H9 (cell line): ENCODE measurements at regions not wholly inside any gene's neighbourhood (a gene's known extent, or its start where the extent isn't known, plus 50 kb on each side); places are given as distances from the start of the nearest gene placed in this dataset.

Experiments used
- DNase-seq: peaks from one replicate; pipeline ENCODE4 v3.0.0-alpha.2; 2017
- H2AFZ ChIP-seq: one replicate; pipeline ENCODE4 v1.6.1; 2013; ENCODE audit warnings: mild to moderate bottlenecking, low read length, control low read depth, moderate library complexity
- H2AK5ac ChIP-seq: 2 replicates; pipeline ENCODE4 v1.6.1; 2013; ENCODE audit warnings: low read length, control low read depth, mixed read lengths; ENCODE audit not compliant: insufficient read length
- H2BK120ac ChIP-seq: one replicate; pipeline ENCODE4 v1.6.1; 2013; ENCODE audit warnings: low read depth, mild to moderate bottlenecking, low read length, control low read depth, inconsistent platforms; ENCODE audit not compliant: poor library complexity, severe bottlenecking
- H2BK12ac ChIP-seq: 2 replicates; pipeline ENCODE4 v1.6.1; 2013; ENCODE audit warnings: low read length, control low read depth, mixed read lengths, low read depth; ENCODE audit not compliant: insufficient read length
- H2BK15ac ChIP-seq: 2 replicates; pipeline ENCODE4 v1.6.1; 2013; ENCODE audit warnings: low read depth, low read length, control low read depth
- H2BK20ac ChIP-seq: one replicate; pipeline ENCODE4 v1.6.1; 2013; ENCODE audit warnings: low read depth, mild to moderate bottlenecking, low read length, control low read depth, inconsistent platforms; ENCODE audit not compliant: poor library complexity, severe bottlenecking
- H2BK5ac ChIP-seq: 2 replicates; pipeline ENCODE4 v1.6.1; 2013; ENCODE audit warnings: low read length, control low read depth, mixed read lengths; ENCODE audit not compliant: insufficient read length
- H3K14ac ChIP-seq: 2 replicates; pipeline ENCODE4 v1.6.1; 2013; ENCODE audit warnings: low read length, control low read depth; ENCODE audit not compliant: insufficient read depth
- H3K18ac ChIP-seq: 2 replicates; pipeline ENCODE4 v1.6.1; 2013; ENCODE audit warnings: low read depth, mild to moderate bottlenecking, mixed read lengths, low read length, control low read depth; ENCODE audit not compliant: insufficient read length
- H3K23ac ChIP-seq: 2 replicates; pipeline ENCODE4 v1.6.1; 2013; ENCODE audit warnings: low read length, control low read depth, mixed read lengths, low read depth; ENCODE audit not compliant: insufficient read length
- H3K23me2 ChIP-seq: 2 replicates; pipeline ENCODE4 v1.6.1; 2013; ENCODE audit warnings: low read depth, mild to moderate bottlenecking, mixed read lengths, low read length, control low read depth; ENCODE audit not compliant: insufficient read length, poor library complexity, severe bottlenecking
- H3K27ac ChIP-seq: 2 replicates; pipeline ENCODE4 v1.5.1; 2013; ENCODE audit warnings: low read length, control low read depth, mixed read lengths, low read depth; ENCODE audit not compliant: insufficient read length
- H3K27me3 ChIP-seq: 2 replicates; pipeline ENCODE4 v1.6.1; 2013; ENCODE audit warnings: low read length, control low read depth, inconsistent platforms; ENCODE audit not compliant: insufficient read depth
- H3K4ac ChIP-seq: 2 replicates; pipeline ENCODE4 v1.6.1; 2013; ENCODE audit warnings: low read depth, mild to moderate bottlenecking, control low read depth, inconsistent platforms, low read length, moderate library complexity
- H3K4me1 ChIP-seq: 2 replicates; pipeline ENCODE4 v1.6.1; 2013; ENCODE audit warnings: low read length, control low read depth, inconsistent platforms; ENCODE audit not compliant: insufficient read depth
- H3K4me2 ChIP-seq: 2 replicates; pipeline ENCODE4 v1.6.1; 2013; ENCODE audit warnings: low read length, control low read depth, mixed read lengths; ENCODE audit not compliant: insufficient read length, insufficient read depth
- H3K56ac ChIP-seq: 2 replicates; pipeline ENCODE4 v1.6.1; 2013; ENCODE audit warnings: low read depth, mild to moderate bottlenecking, mixed read lengths, low read length, control low read depth; ENCODE audit not compliant: insufficient read length
- H3K79me1 ChIP-seq: 2 replicates; pipeline ENCODE4 v1.6.1; 2013; ENCODE audit warnings: low read depth, mild to moderate bottlenecking, moderate library complexity, low read length, control low read depth, inconsistent platforms; ENCODE audit not compliant: insufficient read depth, poor library complexity, severe bottlenecking
- H3K79me2 ChIP-seq: 2 replicates; pipeline ENCODE4 v1.6.1; 2013; ENCODE audit warnings: low read length, control low read depth, inconsistent platforms; ENCODE audit not compliant: insufficient read depth
- H3K9ac ChIP-seq: 2 replicates; pipeline ENCODE4 v1.6.1; 2013; ENCODE audit warnings: low read length, control low read depth, mixed read lengths; ENCODE audit not compliant: insufficient read length; ENCODE audit errors: extremely low read depth
- H3K9me3 ChIP-seq: one replicate; pipeline ENCODE4 v1.6.1; 2013; ENCODE audit warnings: low read depth, low read length, inconsistent platforms; ENCODE audit not compliant: control insufficient read depth
- H3T11ph ChIP-seq: one replicate; pipeline ENCODE4 v1.6.1; 2013; ENCODE audit warnings: mild to moderate bottlenecking, low read length, control low read depth, inconsistent platforms
- H4K20me1 ChIP-seq: one replicate; pipeline ENCODE4 v1.6.1; 2013; ENCODE audit not compliant: control insufficient read depth, insufficient read length, insufficient read depth
- H4K5ac ChIP-seq: 2 replicates; pipeline ENCODE4 v1.6.1; 2013; ENCODE audit warnings: low read depth, mild to moderate bottlenecking, mixed read lengths, low read length, control low read depth; ENCODE audit not compliant: insufficient read length
- H4K8ac ChIP-seq: replicated peaks from 2 replicates; pipeline ENCODE4 v1.6.1; 2013; ENCODE audit warnings: low read length, control low read depth, mixed read lengths, low read depth; ENCODE audit not compliant: insufficient read length
- H4K91ac ChIP-seq: 2 replicates; pipeline ENCODE4 v1.6.1; 2013; ENCODE audit warnings: low read depth, mild to moderate bottlenecking, moderate library complexity, mixed read lengths, low read length, control low read depth; ENCODE audit not compliant: insufficient read length
- H3K27ac Mint-ChIP-seq, 3 experiments: 2 replicates in 2 of 3; 3 replicates in 1 of 3; pipeline ENCODE4 v1.8.0; 2020 to 2021; ENCODE audit warnings: mixed read lengths in 3 of 3, mild to moderate bottlenecking in 1 of 3, moderate library complexity in 1 of 3
- H3K27me3 Mint-ChIP-seq: 2 replicates; pipeline ENCODE4 v1.8.0; 2021; ENCODE audit warnings: low read depth, mild to moderate bottlenecking, moderate library complexity, mixed read lengths
- H3K36me3 Mint-ChIP-seq, 3 experiments: 2 replicates in 2 of 3; 3 replicates in 1 of 3; pipeline ENCODE4 v1.8.0; 2020 to 2021; ENCODE audit warnings: low read depth in 3 of 3, mixed read lengths in 3 of 3; ENCODE audit not compliant: insufficient read depth in 1 of 3
- H3K4me1 Mint-ChIP-seq, 2 experiments: 2 replicates each; pipeline ENCODE4 v1.8.0; 2020; ENCODE audit warnings: mixed read lengths in 2 of 2
- H3K4me3 Mint-ChIP-seq, 2 experiments: 2 replicates in 1 of 2; 3 replicates in 1 of 2; pipeline ENCODE4 v1.8.0; 2020 to 2021; ENCODE audit warnings: mild to moderate bottlenecking in 2 of 2, mixed read lengths in 2 of 2, moderate library complexity in 1 of 2
- H3K9me3 Mint-ChIP-seq, 2 experiments: 2 replicates in 1 of 2; 3 replicates in 1 of 2; pipeline ENCODE4 v1.8.0; 2020; ENCODE audit warnings: mild to moderate bottlenecking in 2 of 2, mixed read lengths in 2 of 2, moderate library complexity in 1 of 2
- TF ChIP-seq, protein P1 (sequence below): fragments of 200-600 bp; sonication (generic); conservative IDR thresholded peaks from 3 replicates; pipeline ENCODE4 v1.8.0; 2021; ENCODE audit warnings: antibody characterized with exemption, mild to moderate bottlenecking

- peaks cover 33% of the 10 kb centered on the region for H3K27me3 Mint-ChIP-seq
- H3K79me2 ChIP-seq = no peaks in the 10 kb centered on the region
- TF ChIP-seq, protein P1, sequence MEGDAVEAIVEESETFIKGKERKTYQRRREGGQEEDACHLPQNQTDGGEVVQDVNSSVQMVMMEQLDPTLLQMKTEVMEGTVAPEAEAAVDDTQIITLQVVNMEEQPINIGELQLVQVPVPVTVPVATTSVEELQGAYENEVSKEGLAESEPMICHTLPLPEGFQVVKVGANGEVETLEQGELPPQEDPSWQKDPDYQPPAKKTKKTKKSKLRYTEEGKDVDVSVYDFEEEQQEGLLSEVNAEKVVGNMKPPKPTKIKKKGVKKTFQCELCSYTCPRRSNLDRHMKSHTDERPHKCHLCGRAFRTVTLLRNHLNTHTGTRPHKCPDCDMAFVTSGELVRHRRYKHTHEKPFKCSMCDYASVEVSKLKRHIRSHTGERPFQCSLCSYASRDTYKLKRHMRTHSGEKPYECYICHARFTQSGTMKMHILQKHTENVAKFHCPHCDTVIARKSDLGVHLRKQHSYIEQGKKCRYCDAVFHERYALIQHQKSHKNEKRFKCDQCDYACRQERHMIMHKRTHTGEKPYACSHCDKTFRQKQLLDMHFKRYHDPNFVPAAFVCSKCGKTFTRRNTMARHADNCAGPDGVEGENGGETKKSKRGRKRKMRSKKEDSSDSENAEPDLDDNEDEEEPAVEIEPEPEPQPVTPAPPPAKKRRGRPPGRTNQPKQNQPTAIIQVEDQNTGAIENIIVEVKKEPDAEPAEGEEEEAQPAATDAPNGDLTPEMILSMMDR = no peak
These were observed 72.1 kb downstream of the PLCE1 start for GRCh38 chr10:94065787-94066186.

More at GRCh38 chr10:94065787-94066186, 72.1 kb downstream of the PLCE1 start:
- H4K91ac ChIP-seq = no peak overlapping the region
- no peaks in the 10 kb centered on the region for H4K20me1 ChIP-seq
- no peak overlapping the region for H2BK20ac ChIP-seq
- H2AFZ ChIP-seq = no peak overlapping the region
- H2BK12ac ChIP-seq = no peak overlapping the region
- H3K18ac ChIP-seq = no peak overlapping the region
- no peak overlapping the region for H3K27ac ChIP-seq
- H4K8ac ChIP-seq = no peak overlapping the region
- H3K4ac ChIP-seq = no peak overlapping the region
- H2BK15ac ChIP-seq = no peak overlapping the region
- H3K27me3 ChIP-seq = no peaks in the 10 kb centered on the region
- DNase-seq = no peak
- H3K23ac ChIP-seq = no peak overlapping the region
- no peak overlapping the region for H3K4me2 ChIP-seq
- no peaks in the 10 kb centered on the region for H3K9me3 ChIP-seq
- no peak overlapping the region for H2BK5ac ChIP-seq
- no peak overlapping the region for H3K14ac ChIP-seq
- H3K4me1 Mint-ChIP-seq = no peaks in the 10 kb centered on the region
- no peak overlapping the region for H3K9ac ChIP-seq
- H4K5ac ChIP-seq = no peak overlapping the region
- H3K4me1 ChIP-seq = no peaks in the 10 kb centered on the region
- H3K56ac ChIP-seq = no peak overlapping the region
- no peak overlapping the region for H2BK120ac ChIP-seq
- no peaks in the 10 kb centered on the region for H3K23me2 ChIP-seq
- H3K36me3 Mint-ChIP-seq = no peaks in the 10 kb centered on the region
- no peak overlapping the region for H2AK5ac ChIP-seq
- H3K9me3 Mint-ChIP-seq = no peaks in the 10 kb centered on the region
- H3K79me1 ChIP-seq = no peaks in the 10 kb centered on the region
- no peak overlapping the region for H3K4me3 Mint-ChIP-seq
- no peak overlapping the region for H3K27ac Mint-ChIP-seq
- H3T11ph ChIP-seq = no peak overlapping the region
